GM21390 (cell line): ENCODE measurements at regions not wholly inside any gene's neighbourhood (a gene's known extent, or its start where the extent isn't known, plus 50 kb on each side); places are given as distances from the start of the nearest gene placed in this dataset.

ENCODE experiments used
- ATAC-seq: cut with Tn5 transposase; IDR thresholded peaks from one replicate; pipeline ENCODE4 v1.9.1; 2021; ENCODE audit not compliant: unreplicated experiment

GRCh38 chr1:81700728-81701470, 99.8 kb upstream of the ADGRL2 start:
- ATAC-seq, result no peak

DNA sequence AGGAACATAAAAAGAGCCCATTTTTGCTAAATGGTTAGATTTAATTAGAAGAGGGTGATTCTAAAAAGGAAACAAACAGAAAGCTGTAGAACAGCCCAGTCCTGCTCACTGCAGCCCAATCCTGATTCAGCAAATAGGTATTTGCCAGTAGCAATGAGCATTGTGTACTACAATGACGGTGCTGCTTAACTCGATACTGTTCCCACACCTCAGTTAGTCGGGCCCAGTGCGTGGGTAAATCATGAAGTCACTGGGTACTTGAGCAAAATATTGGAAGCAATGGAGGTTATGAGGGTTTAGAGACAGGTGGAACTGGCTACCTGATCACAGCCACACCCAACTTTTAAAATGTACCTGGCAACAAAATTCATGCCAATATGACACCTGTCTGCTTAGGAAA, 101.5 kb upstream of the ADGRL2 start:
- ATAC-seq, result no peak

DNA sequence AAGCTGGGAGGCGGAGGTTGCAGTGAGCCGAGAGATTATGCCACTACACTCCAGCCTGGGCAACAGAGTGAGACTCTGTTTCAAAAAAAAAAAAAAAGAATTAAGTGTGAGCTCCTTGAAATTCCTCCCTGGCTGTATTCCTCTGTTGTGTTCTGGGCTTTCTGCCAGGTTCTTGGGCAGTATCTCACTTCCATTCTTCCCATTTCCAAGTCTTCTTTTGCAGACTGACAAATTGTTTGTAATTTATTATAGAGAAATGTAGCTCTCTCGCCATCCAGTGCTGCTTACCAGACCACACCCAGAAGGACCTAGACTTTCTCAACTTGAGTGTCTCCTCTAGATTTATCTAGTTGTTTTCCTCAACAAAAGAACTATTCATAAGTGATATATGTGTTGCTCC, 105.0 kb upstream of the ADGRL2 start:
- no peak for ATAC-seq

GRCh38 chr1:81693316-81693715, 107.4 kb upstream of the ADGRL2 start:
- ATAC-seq, result no peak

DNA sequence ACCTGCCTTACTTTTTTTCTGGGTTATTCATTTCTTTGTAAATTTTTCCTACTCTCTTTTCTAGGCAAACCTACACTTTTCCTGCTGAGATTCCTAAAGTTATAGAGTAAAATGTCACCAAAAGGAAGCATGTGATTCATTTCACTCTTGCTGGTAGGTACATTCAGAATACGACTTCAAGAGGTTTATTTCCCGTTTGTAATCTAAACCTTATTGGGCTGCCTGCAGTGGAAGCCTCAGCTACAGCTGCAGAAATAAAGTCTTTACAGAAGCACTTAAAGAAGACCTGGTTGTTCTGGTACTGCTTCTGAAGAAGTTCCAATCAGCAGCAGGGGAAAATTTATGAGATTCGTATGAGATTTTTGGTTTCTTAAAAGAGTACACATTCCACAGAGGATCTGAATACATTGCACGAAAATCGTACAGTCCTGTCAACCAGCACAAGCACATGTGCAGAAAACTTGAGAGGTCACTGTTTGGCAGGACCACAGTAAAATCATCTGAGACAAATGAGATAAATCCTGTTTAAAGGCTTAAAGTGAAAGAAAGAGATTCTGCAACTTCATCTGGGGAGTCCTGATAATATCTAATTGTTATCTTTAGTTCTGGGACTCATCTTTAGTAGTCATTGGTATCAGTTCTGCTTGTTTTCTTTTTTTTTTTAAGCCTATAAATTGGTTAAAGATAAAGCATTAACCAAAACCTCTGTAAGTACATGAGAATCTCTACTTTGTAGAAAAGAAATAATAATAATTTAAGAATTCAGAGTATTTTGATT, 109.9 kb upstream of the ADGRL2 start:
- no peak for ATAC-seq

- ATAC-seq, result no peak
Measured at GRCh38 chr1:81689531-81689941, 111.2 kb upstream of the ADGRL2 start.

DNA sequence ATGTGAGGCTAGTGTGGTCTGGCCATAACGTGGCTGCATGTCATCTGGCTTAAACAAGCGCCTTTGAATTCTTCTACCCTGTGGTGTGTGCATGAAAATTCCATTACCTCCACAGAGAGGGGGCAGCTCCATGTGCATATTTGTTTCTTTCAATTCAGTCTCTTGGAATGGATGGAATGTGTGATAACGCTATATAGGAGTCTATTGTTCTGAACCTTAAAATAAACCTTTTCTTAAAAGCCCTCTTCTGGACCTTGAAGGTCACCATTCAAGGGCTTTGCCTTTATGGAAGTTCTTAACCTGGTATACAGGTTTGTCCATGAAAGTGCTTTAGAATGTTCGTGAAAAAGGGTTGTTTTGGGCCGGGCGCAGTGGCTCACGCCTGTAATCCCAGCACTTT, 118.2 kb upstream of the ADGRL2 start:
- ATAC-seq, result no peak

- ATAC-seq, result no peak
Measured at GRCh38 chr1:81681601-81682266, 119.0 kb upstream of the ADGRL2 start.

DNA sequence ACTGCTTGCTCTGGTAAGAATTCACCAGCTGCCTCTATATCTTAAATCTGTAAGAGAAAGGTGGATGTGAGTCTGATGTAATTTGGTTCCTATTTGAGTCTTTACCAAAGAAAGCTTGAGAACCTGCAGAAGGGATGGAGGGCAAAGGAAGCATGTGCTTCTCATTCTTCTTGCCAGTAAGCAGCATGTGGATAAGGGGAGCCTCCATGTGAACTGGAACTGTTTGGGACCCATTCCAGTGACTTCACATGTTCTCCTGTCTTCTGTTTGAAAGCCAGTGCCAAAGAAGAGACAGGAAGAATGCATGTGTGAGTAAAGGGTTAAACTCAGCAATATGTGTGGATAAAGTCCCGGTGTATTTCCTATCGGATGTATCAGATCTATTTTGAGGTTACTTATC, 119.6 kb upstream of the ADGRL2 start:
- no peak for ATAC-seq

GRCh38 chr1:81679942-81680341, 120.8 kb upstream of the ADGRL2 start:
- no peak for ATAC-seq

GRCh38 chr1:81678779-81679178, 122.0 kb upstream of the ADGRL2 start:
- ATAC-seq, result no peak

- ATAC-seq, result no peak
Measured at GRCh38 chr1:81672766-81673165, 128.0 kb upstream of the ADGRL2 start.

DNA sequence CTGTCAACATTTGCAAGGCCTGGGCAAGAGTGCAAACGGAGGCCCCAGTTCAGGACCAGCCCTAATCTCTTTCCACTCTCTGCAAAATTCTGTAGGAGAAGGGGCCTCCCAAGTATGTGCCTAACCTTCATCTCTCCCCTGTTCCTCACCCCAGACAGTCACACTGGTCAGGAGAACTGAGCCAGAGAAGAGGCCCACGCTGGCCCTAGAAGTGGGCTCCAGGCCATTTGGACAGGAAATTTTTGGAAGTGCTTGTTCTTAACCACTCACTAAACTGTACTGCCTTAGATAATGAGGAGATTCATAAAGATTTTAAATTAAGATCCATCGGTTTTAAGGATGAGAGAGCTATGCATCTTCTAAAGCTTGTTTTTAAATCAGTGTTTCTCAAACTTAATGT, 129.7 kb upstream of the ADGRL2 start:
- ATAC-seq, result no peak

- ATAC-seq, result no peak
Measured at GRCh38 chr1:81670286-81670685, 130.4 kb upstream of the ADGRL2 start.

- ATAC-seq, result no peak
Measured at GRCh38 chr1:81666586-81666985, 134.1 kb upstream of the ADGRL2 start.

DNA sequence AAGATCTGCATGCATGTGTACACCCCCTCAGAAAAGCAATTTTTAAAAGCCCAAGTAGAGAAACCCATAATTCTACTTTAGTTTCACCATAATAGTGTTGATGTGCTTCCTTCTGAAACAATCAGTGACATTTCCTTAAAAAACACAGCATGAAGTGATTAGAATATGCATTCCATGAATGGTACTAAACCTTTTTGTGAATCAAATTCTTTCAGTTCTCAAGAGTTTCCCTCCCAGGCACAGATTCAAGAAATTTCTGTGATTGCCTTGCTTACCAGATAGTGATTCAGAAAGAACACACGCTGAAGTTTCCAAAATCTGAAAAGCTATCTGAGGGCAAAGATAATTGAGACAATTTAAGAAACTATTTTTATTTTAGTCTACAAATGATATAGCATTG, 136.4 kb upstream of the ADGRL2 start:
- no peak for ATAC-seq

GRCh38 chr1:81662913-81663526, 137.7 kb upstream of the ADGRL2 start:
- no peak for ATAC-seq

- no peak for ATAC-seq
Measured at GRCh38 chr1:81660286-81660685, 140.4 kb upstream of the ADGRL2 start.

- ATAC-seq, result no peak
Measured at GRCh38 chr1:81654657-81655056, 146.1 kb upstream of the ADGRL2 start.

DNA sequence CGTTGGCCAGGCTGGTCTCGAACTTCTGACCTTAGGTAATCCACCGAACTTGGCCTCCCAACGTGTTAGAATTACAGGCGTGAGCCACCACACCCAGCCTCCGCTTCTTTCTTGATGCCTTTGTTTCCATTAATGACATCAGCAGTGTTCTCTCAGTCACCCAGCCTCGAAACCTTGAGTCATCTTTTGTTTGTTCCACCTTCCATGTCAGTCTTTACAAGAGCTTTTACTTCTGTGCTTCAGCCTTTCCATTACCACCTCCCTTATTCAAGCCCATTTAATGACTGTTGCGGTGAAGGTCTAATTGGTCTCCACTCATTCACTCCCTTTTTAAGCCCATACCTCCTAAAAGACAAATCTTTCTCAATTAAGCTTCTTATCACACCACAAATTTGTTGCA, 146.6 kb upstream of the ADGRL2 start:
- ATAC-seq, result no peak

DNA sequence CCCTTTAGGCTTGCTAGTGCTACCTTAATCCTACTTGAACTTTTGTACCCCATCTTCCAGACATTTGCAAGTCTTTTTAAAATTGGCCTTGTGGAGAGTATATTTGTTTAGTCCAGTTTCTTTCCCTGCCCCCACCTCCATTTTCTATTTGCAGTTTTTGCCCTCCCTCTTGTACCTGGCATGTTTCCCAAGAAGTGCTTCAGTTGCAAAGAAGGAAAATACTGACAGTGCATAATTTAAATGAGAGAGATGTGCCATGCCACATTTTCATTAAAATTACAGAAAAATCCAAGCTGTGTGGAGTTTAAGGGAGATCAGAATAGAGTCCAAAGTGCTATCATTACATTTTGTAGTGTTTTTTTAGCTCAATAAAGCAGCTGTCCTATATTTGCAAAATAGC, 150.0 kb upstream of the ADGRL2 start:
- no peak for ATAC-seq

GRCh38 chr1:81635816-81636215, 164.9 kb upstream of the ADGRL2 start:
- ATAC-seq, result no peak
